ENCODE measurements at regions not wholly inside any gene's neighbourhood (a gene's known extent, or its start where the extent isn't known, plus 50 kb on each side); places are given as distances from the start of the nearest gene placed in this dataset.

GRCh38 chr16:51876601-51876875, 670.4 kb downstream of the TOX3 start:
- H3K27me3 ChIP-seq (ENCODE audit: insufficient read depth), result no peaks in the 10 kb centered on the region
- no peak overlapping the region for H3K4me3 Mint-ChIP-seq
- ATAC-seq, result no peak
- no peak overlapping the region for H3K4me3 ChIP-seq
- no peak for DNase-seq (ENCODE audit: low spot score)
- H4K20me1 ChIP-seq (replicated peaks; ENCODE audit: insufficient read depth), result no peaks in the 10 kb centered on the region
- H3K36me3 Mint-ChIP-seq (ENCODE audit: low read depth), result no peaks in the 10 kb centered on the region
- peaks cover 4% of the 10 kb centered on the region for H3K27me3 Mint-ChIP-seq (ENCODE audit: insufficient read depth, low read depth, poor library complexity)
- no peaks in the 10 kb centered on the region for H3K79me2 ChIP-seq (replicated peaks; ENCODE audit: insufficient read depth)
- H2AFZ ChIP-seq, result no peak overlapping the region
- no peak overlapping the region for H3K27ac ChIP-seq (ENCODE audit: low read depth)
- TF ChIP-seq CREB1 (CRISPR knock-in tag; IDR thresholded peaks at IDR 0.05; ENCODE audit: low read depth) (no peak), CTCF (conservative IDR thresholded peaks at IDR 0.05; ENCODE audit: low read depth in 2 of 2) (no peak), EZH2phosphoT487 (IDR thresholded peaks at IDR 0.05; ENCODE audit: unreplicated experiment) (no peak), STAT1 (IDR thresholded peaks at IDR 0.05; ENCODE audit: unreplicated experiment) (no peak), REST (IDR thresholded peaks at IDR 0.05; ENCODE audit: unreplicated experiment) (no peak), ZNF462 (CRISPR knock-in tag; IDR thresholded peaks at IDR 0.05) (no peak), ETS1 (IDR thresholded peaks at IDR 0.05) (no peak), JUNB (IDR thresholded peaks at IDR 0.05; ENCODE audit: unreplicated experiment) (no peak), NANOG (IDR thresholded peaks at IDR 0.05; ENCODE audit: borderline replicate concordance) (no peak), POLR2AphosphoS5 (IDR thresholded peaks at IDR 0.05; ENCODE audit: low read depth) (no peak), ZNF331 (CRISPR knock-in tag; IDR thresholded peaks at IDR 0.05; ENCODE audit: low read depth) (no peak), EZH2 (IDR thresholded peaks at IDR 0.05; ENCODE audit: low read depth, unreplicated experiment) (no peak), ZNF114 (CRISPR knock-in tag; IDR thresholded peaks at IDR 0.05) (no peak)
- H3K9me3 Mint-ChIP-seq, result no peaks in the 10 kb centered on the region; the same call in 2 of the 3 replicates
- no peaks in the 10 kb centered on the region for H3K36me3 ChIP-seq (ENCODE audit: insufficient read depth)
- H3K4me1 Mint-ChIP-seq, result peaks cover 25% of the 10 kb centered on the region
- no peak overlapping the region for H3K27ac Mint-ChIP-seq
- no peak overlapping the region for H3K4me2 ChIP-seq
- no peaks in the 10 kb centered on the region for H3F3A ChIP-seq (replicated peaks; ENCODE audit: low read depth)
- peaks cover 7% of the 10 kb centered on the region; the same call in 1 of the 2 replicates for H3K4me1 ChIP-seq (ENCODE audit: insufficient read depth)
- H3K9me2 ChIP-seq (ENCODE audit: insufficient read depth), result peaks cover 5% of the 10 kb centered on the region; the same call in 1 of the 2 replicates
